GM21367 (cell line): ENCODE measurements at regions not wholly inside any gene's neighbourhood (a gene's known extent, or its start where the extent isn't known, plus 50 kb on each side); places are given as distances from the start of the nearest gene placed in this dataset.

Experiments used
- ATAC-seq: cut with Tn5 transposase; IDR thresholded peaks from one replicate; pipeline ENCODE4 v1.9.1; 2021; ENCODE audit not compliant: unreplicated experiment

GRCh38 chr3:79922633-79923032, 154.8 kb upstream of the ROBO1 start:
- no peak for ATAC-seq

DNA sequence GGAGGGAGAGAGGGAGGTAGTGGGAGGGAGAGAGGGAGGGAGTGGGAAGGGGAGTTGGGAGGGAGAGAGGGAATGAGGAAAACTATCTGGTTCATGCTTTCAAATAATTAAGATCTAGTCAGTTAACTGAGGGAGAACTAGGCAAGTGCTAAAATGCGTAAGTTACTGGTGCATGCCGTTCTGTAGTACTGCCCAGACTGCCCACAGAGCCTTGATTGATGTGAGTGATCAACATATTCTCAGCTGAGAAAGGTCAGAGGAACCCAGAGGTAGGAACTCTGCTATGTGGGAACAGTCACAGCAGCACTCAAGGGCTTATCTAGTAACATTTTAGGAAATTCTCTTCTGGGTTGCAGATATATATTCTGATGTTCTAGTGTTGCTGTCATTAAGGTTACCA, 149.8 kb upstream of the ROBO1 start:
- ATAC-seq, result no peak

DNA sequence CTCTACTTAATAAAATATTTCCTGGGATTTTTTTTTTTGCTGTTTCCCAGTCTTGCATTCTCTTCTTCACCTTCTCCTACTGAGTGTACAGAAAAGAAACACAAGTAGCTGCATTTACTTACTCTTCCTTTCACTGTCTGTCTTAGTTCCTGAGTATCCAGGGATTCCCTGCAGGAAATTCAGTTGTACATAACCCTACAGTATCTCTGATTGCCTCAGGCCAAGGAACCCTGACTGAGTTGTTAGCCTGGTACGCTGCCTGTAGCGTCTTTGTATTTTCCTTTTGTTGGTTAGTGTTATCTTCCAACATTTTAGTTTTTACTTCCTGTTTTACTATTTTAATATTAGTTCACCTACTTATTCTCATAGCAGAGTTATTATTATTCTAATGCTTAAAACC, 142.5 kb upstream of the ROBO1 start:
- no peak for ATAC-seq

DNA sequence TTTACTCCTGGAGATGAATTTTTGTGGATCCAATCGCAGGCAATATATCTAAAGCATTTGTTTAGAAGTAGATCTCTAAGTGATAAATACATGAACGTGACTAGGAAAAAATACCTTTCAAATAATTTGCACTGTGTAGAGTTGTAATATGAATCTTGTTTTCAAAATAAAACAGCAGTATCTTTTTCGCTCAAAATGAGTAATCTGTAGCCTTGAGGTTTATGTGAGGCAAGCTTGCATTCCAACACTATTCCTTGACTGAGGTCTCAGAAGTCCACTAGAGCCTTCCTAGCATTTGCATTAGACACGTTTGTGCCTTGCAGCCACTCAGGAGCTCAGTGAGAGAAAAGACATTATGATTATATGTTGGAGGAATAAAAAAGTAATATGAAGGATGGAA, 138.3 kb upstream of the ROBO1 start:
- ATAC-seq, result no peak

DNA sequence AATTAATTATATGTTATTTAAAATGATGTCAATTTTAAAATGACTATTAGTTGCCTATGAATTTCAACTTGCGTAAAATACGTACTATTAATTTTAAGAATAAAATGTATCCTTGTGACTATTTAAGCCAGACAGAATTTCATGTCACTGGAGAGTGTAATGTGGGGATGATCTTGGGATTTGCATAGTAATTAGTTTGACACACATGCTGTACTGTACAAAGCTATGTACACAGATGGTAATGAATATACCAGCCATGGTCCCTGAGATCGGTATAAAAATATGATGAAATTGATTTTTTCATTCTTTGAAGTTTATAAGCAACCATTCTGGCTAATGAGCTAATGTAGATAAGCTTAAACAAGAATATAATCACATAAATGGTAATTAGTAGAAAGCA, 134.4 kb upstream of the ROBO1 start:
- ATAC-seq, result no peak

DNA sequence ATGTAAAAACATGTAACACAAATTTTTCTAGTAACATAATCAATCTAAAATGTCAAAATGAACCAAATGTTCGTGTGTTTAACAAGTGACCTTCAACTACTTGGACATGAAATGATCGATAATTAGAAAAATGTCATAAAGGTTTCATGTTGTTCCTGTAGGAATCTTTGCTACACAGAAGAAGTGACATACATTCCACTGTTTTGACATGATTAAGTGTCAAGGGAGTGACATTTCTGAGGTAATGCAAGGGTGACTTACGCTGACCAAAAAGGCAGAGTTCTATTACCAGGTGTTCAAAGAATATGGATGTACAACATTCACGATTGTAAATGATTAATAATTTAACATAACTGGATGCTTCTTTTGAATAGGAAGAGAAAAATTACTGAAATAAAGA, 131.1 kb upstream of the ROBO1 start:
- ATAC-seq, result no peak

GRCh38 chr3:79896086-79896485, 128.3 kb upstream of the ROBO1 start:
- ATAC-seq, result no peak

DNA sequence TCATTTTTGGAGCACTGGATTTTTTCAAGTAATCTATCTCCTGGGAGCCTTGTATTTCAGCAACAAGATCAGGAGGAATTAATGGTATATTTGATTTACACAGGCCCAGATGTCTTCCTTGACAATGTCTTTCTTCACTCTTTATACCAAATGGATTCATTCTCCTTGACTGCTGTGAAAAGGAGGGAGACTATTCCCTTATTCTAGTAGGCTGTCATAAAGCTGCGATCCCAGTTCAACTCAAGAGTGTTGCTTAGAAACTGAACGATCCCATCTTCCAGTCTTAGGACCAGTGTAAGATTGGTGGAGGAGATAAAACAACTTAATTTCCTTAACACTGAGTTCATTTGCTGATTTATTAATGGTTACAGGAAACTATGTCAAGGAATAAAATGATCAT, 119.4 kb upstream of the ROBO1 start:
- ATAC-seq, result no peak

DNA sequence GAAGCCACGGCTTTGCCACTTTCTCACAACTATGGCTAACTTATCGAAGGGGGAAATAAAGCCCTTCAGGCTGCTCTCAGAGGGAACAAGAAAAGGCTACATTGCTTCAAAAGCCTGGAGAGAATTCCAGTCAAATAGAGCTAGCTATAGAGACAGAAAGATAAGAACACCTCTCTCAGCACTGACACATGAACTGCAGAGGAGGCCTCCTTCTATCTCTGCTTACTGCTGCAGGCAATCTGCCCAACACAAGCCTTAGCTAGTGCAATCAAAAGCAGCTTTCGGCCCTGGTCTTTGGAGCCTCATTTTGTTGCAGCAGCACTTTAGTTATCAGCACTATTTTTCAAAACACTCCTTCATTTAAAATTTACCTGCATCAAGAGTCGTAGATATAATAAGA, 118.4 kb upstream of the ROBO1 start:
- ATAC-seq, result no peak

DNA sequence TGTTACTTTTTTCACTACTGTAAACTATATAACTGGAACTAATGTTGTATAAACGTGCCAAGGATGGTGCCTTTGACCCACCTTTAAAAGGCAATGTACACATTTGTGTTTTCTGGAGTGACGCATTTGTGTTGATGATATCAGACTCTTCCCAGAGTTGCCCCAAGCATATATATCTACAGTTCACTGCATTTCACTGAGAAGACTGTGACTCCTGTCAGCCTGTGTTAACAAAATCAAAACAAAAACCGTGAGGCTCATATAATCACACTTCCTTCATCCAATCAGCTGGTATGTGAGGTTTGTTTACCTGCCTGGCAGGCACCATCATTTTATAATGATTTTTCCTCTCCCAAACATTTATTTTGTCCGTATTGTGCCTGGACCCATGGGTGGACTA, 117.6 kb upstream of the ROBO1 start:
- ATAC-seq, result no peak

GRCh38 chr3:79884354-79884753, 116.6 kb upstream of the ROBO1 start:
- ATAC-seq, result no peak

GRCh38 chr3:79881431-79881830, 113.6 kb upstream of the ROBO1 start:
- ATAC-seq, result no peak

- ATAC-seq, result no peak
Measured at GRCh38 chr3:79878708-79879107, 110.9 kb upstream of the ROBO1 start.

DNA sequence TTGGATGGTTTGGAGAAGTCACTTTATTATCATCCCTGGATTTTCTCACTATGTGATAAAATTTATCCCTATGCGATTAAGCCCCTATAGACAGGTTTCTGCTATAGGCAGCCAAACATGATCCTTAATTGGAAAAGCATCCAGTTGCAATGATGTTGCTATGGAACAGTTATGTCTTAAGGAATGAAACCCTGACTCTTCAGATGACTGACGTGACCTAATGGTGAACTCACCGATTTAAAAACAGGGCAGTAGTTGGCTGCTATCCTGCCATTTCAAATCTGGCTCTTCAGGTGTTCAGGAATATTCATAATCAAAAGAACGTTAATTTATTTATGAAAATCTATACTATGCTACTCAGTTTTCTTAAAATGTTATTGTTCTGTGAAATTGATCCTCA, 106.8 kb upstream of the ROBO1 start:
- ATAC-seq, result no peak

DNA sequence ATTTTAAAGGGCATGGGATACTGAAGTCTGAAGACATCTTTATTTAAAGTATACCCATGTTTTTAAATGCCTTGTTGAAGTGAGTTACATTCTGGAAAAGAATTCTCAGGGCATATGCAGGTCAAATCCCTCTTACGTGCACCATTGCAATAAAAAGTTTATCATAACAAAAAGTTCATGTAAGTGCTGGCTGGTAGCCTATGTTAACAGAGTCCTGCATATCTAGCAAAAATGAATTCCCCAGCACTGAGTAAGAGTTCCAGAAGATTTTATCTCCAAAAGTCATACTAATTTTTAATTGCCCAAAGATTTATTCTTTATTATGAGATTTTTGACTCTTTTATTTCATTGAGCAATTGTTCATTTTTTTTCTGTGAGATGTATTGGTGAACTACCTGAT, 104.7 kb upstream of the ROBO1 start:
- ATAC-seq, result no peak

GRCh38 chr3:79871656-79872055, 103.9 kb upstream of the ROBO1 start:
- no peak for ATAC-seq

DNA sequence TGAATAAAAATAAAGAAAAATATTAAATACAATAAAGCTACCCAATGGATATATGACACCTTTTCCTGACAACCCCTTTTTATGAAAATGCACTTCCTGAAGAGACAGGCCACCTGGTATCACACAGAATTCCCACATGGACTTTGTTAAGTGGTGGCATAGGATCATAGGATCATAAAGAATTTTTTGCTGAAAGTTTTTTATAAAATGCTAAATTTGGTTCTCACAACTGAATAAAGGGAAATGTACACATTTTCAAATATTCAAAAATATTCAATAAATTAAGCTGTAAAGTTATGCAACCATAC, 102.5 kb upstream of the ROBO1 start:
- ATAC-seq, result no peak

- ATAC-seq, result no peak
Measured at GRCh38 chr3:79869461-79870312, 101.9 kb upstream of the ROBO1 start.

DNA sequence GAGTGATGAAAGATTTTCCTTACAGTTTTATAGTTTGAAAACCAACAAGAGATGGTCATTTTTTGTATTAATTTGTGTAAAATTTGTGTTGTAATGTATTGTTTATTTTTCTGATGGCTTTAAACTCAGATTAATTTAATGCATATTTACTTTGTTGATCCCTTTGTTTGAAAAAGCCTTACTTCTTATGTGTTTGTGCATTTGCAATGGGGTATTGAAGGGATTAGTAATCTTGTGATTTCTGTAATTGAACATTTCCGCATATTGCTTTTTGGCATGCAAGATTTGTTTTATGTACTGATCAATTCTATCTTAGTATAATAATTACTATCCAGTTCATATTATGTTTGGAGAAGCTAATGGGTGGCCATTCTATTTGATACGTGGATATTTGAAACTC, 98.4 kb upstream of the ROBO1 start:
- no peak for ATAC-seq

- no peak for ATAC-seq
Measured at GRCh38 chr3:79864077-79864476, 96.3 kb upstream of the ROBO1 start.

DNA sequence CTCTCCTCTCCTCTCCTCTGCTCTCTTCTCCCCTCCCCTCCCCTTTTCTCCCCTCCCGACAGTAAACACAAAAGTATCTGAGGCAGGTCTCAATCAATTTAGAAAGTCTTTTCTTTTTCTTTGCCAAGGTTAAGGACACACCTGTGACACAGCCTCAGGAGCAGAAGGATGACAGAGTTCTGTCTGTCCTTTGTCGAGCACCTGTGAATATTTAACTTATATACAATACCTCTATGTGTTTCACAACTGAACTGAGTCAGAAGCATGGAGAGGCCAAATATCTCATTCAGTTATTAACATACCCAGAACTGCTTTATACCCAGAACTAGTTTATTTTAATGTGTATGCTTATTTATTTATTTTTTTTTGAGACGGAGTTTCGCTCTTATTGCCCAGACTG, 81.1 kb upstream of the ROBO1 start:
- no peak for ATAC-seq

GRCh38 chr3:79847928-79848327, 80.1 kb upstream of the ROBO1 start:
- no peak for ATAC-seq

DNA sequence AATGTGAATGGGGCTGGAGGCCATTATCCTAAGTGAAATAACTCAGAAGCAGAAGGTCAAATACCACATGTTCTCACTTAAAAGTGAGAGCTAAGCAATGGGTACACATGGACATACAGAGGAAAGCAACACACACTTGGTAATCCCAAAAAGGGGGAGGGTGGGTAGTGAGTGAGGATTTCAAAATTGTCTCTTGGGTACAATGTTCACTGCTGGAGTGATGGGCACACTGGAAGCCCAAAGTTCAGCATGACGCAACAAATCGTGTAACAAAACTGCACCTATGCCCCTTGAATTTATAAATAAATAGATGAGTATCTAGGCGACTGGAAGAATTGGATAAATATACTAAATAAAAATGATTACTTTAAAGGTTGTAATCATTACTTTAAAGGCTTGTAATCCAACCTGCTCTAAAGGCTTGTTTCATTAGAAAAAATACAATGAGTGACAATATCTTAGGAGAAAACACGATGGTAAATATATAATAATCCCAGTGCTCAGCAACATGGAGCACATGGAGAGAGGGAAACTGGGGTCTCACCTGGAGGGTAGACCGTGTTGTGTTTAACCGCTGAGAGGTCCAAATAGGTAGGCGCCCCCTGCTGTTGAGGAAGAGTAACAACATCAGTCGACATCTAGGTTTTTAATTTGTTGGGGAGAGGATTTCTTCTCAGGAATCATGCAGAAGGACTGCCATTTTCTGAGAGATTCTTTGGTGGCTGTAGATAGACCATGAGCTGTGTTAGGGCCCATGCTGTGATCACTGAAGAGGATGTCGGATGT, 78.5 kb upstream of the ROBO1 start:
- no peak for ATAC-seq
